K562 (cell line): ENCODE measurements at regions not wholly inside any gene's neighbourhood (a gene's known extent, or its start where the extent isn't known, plus 50 kb on each side); places are given as distances from the start of the nearest gene placed in this dataset.

Source experiments
- ATAC-seq: fragments of 200-7000 bp; cut with Tn5 transposase; 3 replicates; pipeline ENCODE4 v1.9.1; 2020; ENCODE audit warnings: moderate library complexity
- BruUV-seq: library from RNA; stranded (reverse); fragments of 400-500 nt; replicated peaks from 2 replicates; lab custom pipeline; 2021; lab: Mats Ljungman, UMichigan
- CTCF ChIA-PET: fragments of 300-600 bp; formaldehyde crosslinking; extraction: SDS; loops from one replicate; lab custom pipeline; 2021; ENCODE audit warnings: low intra/inter-chr PET ratio; lab: Yijun Ruan, JAX
- POLR2A ChIA-PET: fragments of 300-600, 350-650 bp; sonication (Branson Sonifier 250); formaldehyde crosslinking; extraction: SDS; loops from one replicate; lab custom pipeline; 2021; ENCODE audit warnings: antibody characterized with exemption, inconsistent platforms; lab: Yijun Ruan, JAX
- DNase-seq, 4 experiments: peaks; one replicate each; pipeline versions ENCODE4 v3.0.0 to v3.0.0-alpha.2; 2011 to 2018; ENCODE audit warnings: low spot score in 3 of 4, mixed read lengths in 3 of 4; ENCODE audit errors: extremely low read depth in 1 of 4
- FAIRE-seq: peaks from 2 replicates; lab custom pipeline; 2011; peaks lifted over from hg19 to GRCh38; lab: Jason Lieb, UNC
- H2AFZ ChIP-seq: 2 replicates; pipeline ENCODE4 v1.6.0; 2011; ENCODE audit warnings: low read depth, low read length, control low read depth, inconsistent platforms
- H3K27ac ChIP-seq: fragments of 200-600 bp; 3 replicates; pipeline ENCODE4 v1.8.0; 2011; ENCODE audit warnings: low read depth, mild to moderate bottlenecking, control low read depth, inconsistent platforms, low read length, moderate library complexity, mixed read lengths; ENCODE audit errors: extremely low read depth
- H3K27me3 ChIP-seq, 2 experiments: fragments of 300-600 bp in 1 of 2; 2 replicates in 1 of 2; 3 replicates in 1 of 2; pipeline versions ENCODE4 v1.6.0 to v1.8.0; 2011; ENCODE audit warnings: inconsistent platforms in 2 of 2, low read length in 2 of 2, mild to moderate bottlenecking in 1 of 2, mixed read lengths in 1 of 2, moderate library complexity in 1 of 2; ENCODE audit not compliant: control insufficient read depth in 2 of 2, insufficient read depth in 2 of 2
- H3K36me3 ChIP-seq: fragments of 300-600 bp; 3 replicates; pipeline ENCODE4 v1.8.0; 2011; ENCODE audit warnings: mild to moderate bottlenecking, low read length, inconsistent platforms; ENCODE audit not compliant: control insufficient read depth, insufficient read depth
- H3K4me1 ChIP-seq, 2 experiments: fragments of 200-600 bp in 1 of 2; replicated peaks in 1 of 2; 2 replicates in 1 of 2; 3 replicates in 1 of 2; pipeline versions ENCODE4 v1.5.1 to v1.8.0; 2011; ENCODE audit warnings: inconsistent platforms in 2 of 2, low read length in 2 of 2, mild to moderate bottlenecking in 1 of 2, mixed read lengths in 1 of 2, moderate library complexity in 1 of 2; ENCODE audit not compliant: control insufficient read depth in 2 of 2, insufficient read depth in 2 of 2
- H3K4me2 ChIP-seq: 2 replicates; pipeline ENCODE4 v1.6.1; 2011; ENCODE audit warnings: low read length, control low read depth, inconsistent platforms, mixed read lengths; ENCODE audit not compliant: insufficient read depth
- H3K4me3 ChIP-seq: fragments of 200-600 bp; sonication (generic), shearing (Covaris generic); 2 replicates; pipeline ENCODE4 v1.5.1; 2016; ENCODE audit warnings: control low read depth, inconsistent platforms
- H3K79me2 ChIP-seq: fragments of 200-600 bp; 3 replicates; pipeline ENCODE4 v1.8.0; 2011; ENCODE audit warnings: low read length, inconsistent platforms; ENCODE audit not compliant: control insufficient read depth, insufficient read depth
- H3K9ac ChIP-seq, 2 experiments: 2 replicates each; pipeline versions ENCODE4 v1.6.0 to v1.6.1; 2011; ENCODE audit warnings: low read depth in 2 of 2, low read length in 2 of 2, control low read depth in 1 of 2, inconsistent platforms in 1 of 2, mild to moderate bottlenecking in 1 of 2, mixed read lengths in 1 of 2; ENCODE audit not compliant: insufficient read depth in 1 of 2
- H3K9me1 ChIP-seq: one replicate; pipeline ENCODE4 v1.6.0; 2011; ENCODE audit warnings: inconsistent platforms, mild to moderate bottlenecking, low read length, moderate library complexity; ENCODE audit not compliant: control insufficient read depth, insufficient read depth
- H3K9me3 ChIP-seq: replicated peaks from 2 replicates; pipeline ENCODE4 v1.5.1; 2011; ENCODE audit warnings: low read depth, low read length, inconsistent platforms; ENCODE audit not compliant: control insufficient read depth, insufficient read depth
- H4K20me1 ChIP-seq: replicated peaks from 2 replicates; pipeline ENCODE4 v1.6.1; 2011; ENCODE audit warnings: low read length, inconsistent platforms, mixed read lengths; ENCODE audit not compliant: control insufficient read depth, insufficient read depth
- ARID4B ChIP-seq: sonication (generic); formaldehyde crosslinking; IDR thresholded peaks from 2 replicates; pipeline ENCODE4 v1.8.0; 2022; ENCODE audit warnings: mild to moderate bottlenecking, missing genetic modification reagents
- ATF1 ChIP-seq, 2 experiments: fragments of 450-650 bp in 1 of 2; IDR thresholded peaks; 2 replicates each; pipeline ENCODE4 v1.6.1; 2016; ENCODE audit warnings: missing compliant biosample characterization in 1 of 2, missing genetic modification characterization in 1 of 2
- CEBPG ChIP-seq, 3 experiments: fragments of 200-800 bp in 1 of 3; sonication (Bioruptor generic) in 1 of 3; sonication (generic) in 1 of 3; formaldehyde crosslinking in 1 of 3; IDR thresholded peaks in 2 of 3; conservative IDR thresholded peaks in 1 of 3; 2 replicates each; pipeline versions ENCODE4 v1.6.1 to v1.8.0; 2016 to 2022; ENCODE audit warnings: missing compliant biosample characterization in 2 of 3, missing genetic modification characterization in 2 of 3, mild to moderate bottlenecking in 1 of 3, missing genetic modification reagents in 1 of 3
- CREB3 ChIP-seq: fragments of 450-650 bp; conservative IDR thresholded peaks from 2 replicates; pipeline ENCODE4 v1.6.1; 2016; ENCODE audit warnings: missing genetic modification characterization, low read depth, mild to moderate bottlenecking, missing compliant biosample characterization, moderate library complexity
- ELF1 ChIP-seq: fragments of 200-800 bp; sonication (Bioruptor generic); IDR thresholded peaks from 2 replicates; pipeline ENCODE4 v1.6.1; 2016; ENCODE audit warnings: missing genetic modification characterization, missing compliant biosample characterization
- HDAC1 ChIP-seq, 2 experiments: fragments of 450-650 bp; IDR thresholded peaks; 2 replicates each; pipeline ENCODE4 v1.6.1; 2016 to 2017; ENCODE audit warnings: inconsistent platforms in 1 of 2, mild to moderate bottlenecking in 1 of 2, moderate library complexity in 1 of 2
- HDAC2 ChIP-seq: fragments of 450-650 bp; IDR thresholded peaks from 2 replicates; pipeline ENCODE4 v1.6.1; 2016; ENCODE audit warnings: mild to moderate bottlenecking
- LCOR ChIP-seq: sonication (generic); formaldehyde crosslinking; IDR thresholded peaks from 2 replicates; pipeline ENCODE4 v1.8.0; 2022; ENCODE audit warnings: mild to moderate bottlenecking, missing genetic modification reagents
- MCM5 ChIP-seq: fragments of 450-650 bp; IDR thresholded peaks from 2 replicates; pipeline ENCODE4 v1.6.1; 2016; ENCODE audit warnings: low read depth
- MECOM ChIP-seq: fragments of 250-450 bp; sonication (Bioruptor Pico); IDR thresholded peaks from 2 replicates; pipeline ENCODE4 v1.8.0; 2022; ENCODE audit warnings: inconsistent platforms
- POLR2H ChIP-seq: IDR thresholded peaks from 2 replicates; pipeline ENCODE4 v1.6.1; 2016; ENCODE audit warnings: missing genetic modification characterization, low read depth, mild to moderate bottlenecking, control low read depth, missing compliant biosample characterization, moderate library complexity
- RAD21 ChIP-seq, 2 experiments: fragments of 250-450 bp in 1 of 2; fragments of 450-650 bp in 1 of 2; sonication (Bioruptor Pico) in 1 of 2; formaldehyde crosslinking in 1 of 2; IDR thresholded peaks in 1 of 2; conservative IDR thresholded peaks in 1 of 2; 2 replicates each; pipeline versions ENCODE4 v1.4.0 to v1.8.0; 2020 to 2022; ENCODE audit warnings: mild to moderate bottlenecking in 2 of 2, moderate library complexity in 1 of 2
- ZNF121 ChIP-seq: sonication (generic); formaldehyde crosslinking; conservative IDR thresholded peaks from 2 replicates; pipeline ENCODE4 v1.8.0; 2022; ENCODE audit warnings: missing genetic modification reagents
- ZNF133 ChIP-seq: fragments of 250-450 bp; sonication (Bioruptor Pico); IDR thresholded peaks from 2 replicates; pipeline ENCODE4 v1.4.0; 2020; ENCODE audit warnings: mild to moderate bottlenecking
- ZNF830 ChIP-seq: fragments of 250-450 bp; sonication (Bioruptor Pico); IDR thresholded peaks from 2 replicates; pipeline ENCODE4 v1.5.0; 2021; ENCODE audit warnings: mild to moderate bottlenecking
- WGBS: fragments of 100-300 bp; shearing (Covaris generic); methylation state at CpG from one replicate; pipeline ENCODE4 v1.1.6; 2016; ENCODE audit warnings: low coverage, mixed read lengths; ENCODE audit not compliant: insufficient coverage; ENCODE audit errors: missing lambda C conversion rate; 5-methylcytosine and 5-hydroxymethylcytosine counted together
- in situ Hi-C: fragments of 300-500 bp; cut with MboI; formaldehyde crosslinking; loops from 4 replicates; pipeline ENCODE4 v1.15.0; 2018; ENCODE audit warnings: inconsistent platforms, mixed read lengths
- intact Hi-C: fragments of 100-400 bp; cut with micrococcal nuclease; formaldehyde crosslinking; loops from 2 replicates; pipeline ENCODE4 v1.14.2; 2022

GRCh38 chr9:4402501-4402900, 87.8 kb upstream of the SLC1A1 start (continued):
- no peak for TF ChIP-seq ARID4B
- TF ChIP-seq ZNF121 (CRISPR knock-in tag): no peak
- no peak for TF ChIP-seq POLR2H (tag)
- TF ChIP-seq RAD21 (CRISPR knock-in tag; conservative IDR thresholded peaks at IDR 0.05 in 1 of 2, IDR thresholded peaks at IDR 0.05 in 1 of 2): no peak
- no peak for TF ChIP-seq HDAC1 (IDR thresholded peaks at IDR 0.05)

GRCh38 chr9:4400731-4401130, 89.5 kb upstream of the SLC1A1 start:
- no peaks in the 10 kb centered on the region for H3K4me1 ChIP-seq
- BruUV-seq: no TSS peak
- in situ Hi-C loops (no loop called here), intact Hi-C loops (no loop called here)
- no peak overlapping the region for H3K27ac ChIP-seq
- no peak overlapping the region for H3K4me2 ChIP-seq
- H4K20me1 ChIP-seq: no peaks in the 10 kb centered on the region
- ATAC-seq (no peak), FAIRE-seq (no peak), DNase-seq (no peak)
- H3K9me3 ChIP-seq: no peaks in the 10 kb centered on the region
- no peak for TF ChIP-seq ZNF830
- no peak for TF ChIP-seq ELF1
- no peak for TF ChIP-seq HDAC2
- TF ChIP-seq MCM5: no peak
- TF ChIP-seq MECOM (CRISPR knock-in tag): no peak
- no peak for TF ChIP-seq LCOR (CRISPR knock-in tag)
- TF ChIP-seq ZNF133 (CRISPR knock-in tag): no peak
- TF ChIP-seq RAD21 (CRISPR knock-in tag; conservative IDR thresholded peaks at IDR 0.05 in 1 of 2, IDR thresholded peaks at IDR 0.05 in 1 of 2): no peak
- no peak for TF ChIP-seq CREB3 (tag)
- TF ChIP-seq ATF1 (CRISPR knock-in tag; IDR thresholded peaks at IDR 0.05): no peak
- no peak for TF ChIP-seq ATF1 (tag; IDR thresholded peaks at IDR 0.05)
- no peak for TF ChIP-seq CEBPG (CRISPR knock-in tag; IDR thresholded peaks at IDR 0.05)
- TF ChIP-seq CEBPG (tag; conservative IDR thresholded peaks at IDR 0.05 in 1 of 2, IDR thresholded peaks at IDR 0.05 in 1 of 2): no peak
- H3K4me3 ChIP-seq: no peak overlapping the region
- H2AFZ ChIP-seq: no peak overlapping the region
- H3K9me1 ChIP-seq: no peaks in the 10 kb centered on the region
- 0% methylated on average over 1 of the region's 3 CpGs for WGBS
- H3K27me3 ChIP-seq: no peaks in the 10 kb centered on the region
- POLR2A ChIA-PET: interaction anchor here (0.5 kb wide), 1 partner anchor 173 kb away, joined by 3 read pairs; no protein-coding TSS in a partner anchor
- H3K36me3 ChIP-seq: no peaks in the 10 kb centered on the region
- CTCF ChIA-PET: no interaction called here
- H3K79me2 ChIP-seq: no peaks in the 10 kb centered on the region
- H3K9ac ChIP-seq: no peak overlapping the region
